ENCODE measurements at regions not wholly inside any gene's neighbourhood (a gene's known extent, or its start where the extent isn't known, plus 50 kb on each side); places are given as distances from the start of the nearest gene placed in this dataset.
"Not testable (repeated sequence)": the region's sequence is repeated elsewhere in the genome, so short reads cannot be mapped to it uniquely, and the experiment has no call there.

DNA sequence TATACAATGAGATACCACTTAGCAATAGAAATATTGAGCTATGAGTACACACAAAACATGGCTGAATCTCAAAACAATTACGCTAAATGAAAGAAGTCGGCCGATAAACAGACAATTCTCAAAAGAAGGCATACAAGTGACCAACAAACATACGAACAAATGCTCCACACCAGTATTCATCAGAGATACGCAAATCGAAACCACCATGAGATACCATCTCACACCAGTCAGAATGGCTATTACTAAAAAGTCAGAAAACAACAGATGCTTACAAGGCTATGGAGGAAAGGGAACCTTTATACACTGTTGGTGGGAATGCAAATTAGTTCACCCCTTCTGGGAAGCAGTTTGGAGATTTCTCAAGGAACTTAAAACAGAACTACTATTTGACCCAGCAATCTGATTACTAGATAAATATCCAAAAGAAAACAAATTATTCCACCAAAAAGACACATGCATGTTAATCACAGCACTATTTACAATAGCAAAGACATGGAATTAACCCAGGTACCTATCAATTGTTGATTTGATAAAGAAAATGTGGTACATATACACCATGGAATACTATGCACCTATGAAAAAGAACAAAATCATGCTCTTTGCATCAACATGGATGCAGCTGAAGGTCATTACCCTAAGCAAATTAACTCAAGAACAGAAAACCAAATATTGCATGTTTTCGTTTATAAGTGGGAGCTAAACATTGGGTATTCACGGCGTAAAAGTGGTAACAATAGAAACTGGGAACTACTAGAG, 90.9 kb upstream of the GRAMD1B start:
- DNase-seq, result no peak

DNA sequence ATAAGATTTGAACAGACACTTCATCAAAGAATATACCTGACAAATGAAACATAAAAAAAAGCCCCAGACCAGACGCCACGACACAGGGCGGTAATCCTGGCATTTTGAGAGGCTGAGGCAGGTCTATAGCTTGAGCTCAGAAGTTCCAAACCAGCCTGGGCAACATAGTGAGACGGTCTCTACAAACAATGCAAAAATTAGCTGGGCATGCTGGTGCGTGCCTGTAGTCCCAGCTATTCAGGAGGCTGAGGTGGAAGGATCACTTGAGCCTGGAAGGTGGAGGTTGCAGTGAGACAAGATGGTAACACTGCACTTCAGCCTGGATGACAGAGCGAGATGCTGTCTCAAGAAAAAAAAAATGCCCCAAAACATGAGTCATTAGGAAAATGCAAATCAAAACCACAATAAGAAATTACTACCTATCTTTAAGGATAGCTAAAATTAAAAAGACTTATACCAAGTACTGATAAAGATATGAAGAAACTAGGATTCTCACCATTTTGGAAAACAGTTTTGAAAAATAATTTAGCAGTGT, 91.7 kb upstream of the GRAMD1B start:
- no peak for DNase-seq

DNA sequence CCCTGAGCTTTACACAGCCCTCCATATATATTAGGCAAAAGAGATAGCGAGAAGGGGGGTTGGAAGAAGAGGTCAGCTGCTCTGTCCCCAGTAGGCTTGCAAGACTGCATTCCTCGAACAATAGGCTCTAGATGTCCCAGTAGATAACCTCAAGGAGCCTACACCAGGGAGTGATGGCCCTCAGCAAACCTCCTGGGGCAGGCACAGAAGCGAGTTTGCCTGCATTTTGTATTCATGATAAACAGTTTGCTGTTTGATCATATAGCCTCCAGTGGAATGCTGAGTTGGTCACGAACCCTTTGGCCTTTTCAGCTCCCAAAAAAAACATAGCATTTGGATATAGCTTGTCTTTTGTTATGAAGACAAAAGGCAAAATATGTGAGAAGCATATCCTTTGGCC, 95.1 kb upstream of the GRAMD1B start:
- DNase-seq, result no peak

- DNase-seq, result not testable (repeated sequence)
These were observed 97.5 kb upstream of the GRAMD1B start for GRCh38 chr11:123332577-123332976.

DNA sequence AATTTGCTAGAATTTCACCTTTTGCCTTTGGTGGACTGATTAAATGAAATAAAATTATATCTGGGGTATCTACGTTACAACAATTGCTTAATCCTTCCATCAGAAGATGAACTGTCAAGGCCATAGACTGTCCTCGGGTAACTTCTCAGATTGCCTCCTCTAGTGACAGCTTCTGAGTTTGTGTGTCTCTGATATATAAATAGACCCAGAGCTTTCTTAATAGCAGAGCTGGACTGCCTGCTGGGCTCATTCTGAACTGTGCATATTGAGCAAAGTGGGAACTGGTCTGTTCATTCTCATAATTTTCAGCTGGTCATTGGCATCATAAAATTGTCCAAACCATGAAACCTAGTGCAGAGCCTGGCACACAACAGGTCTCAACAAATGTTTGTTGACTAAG, 99.1 kb upstream of the GRAMD1B start:
- no peak for DNase-seq

DNA sequence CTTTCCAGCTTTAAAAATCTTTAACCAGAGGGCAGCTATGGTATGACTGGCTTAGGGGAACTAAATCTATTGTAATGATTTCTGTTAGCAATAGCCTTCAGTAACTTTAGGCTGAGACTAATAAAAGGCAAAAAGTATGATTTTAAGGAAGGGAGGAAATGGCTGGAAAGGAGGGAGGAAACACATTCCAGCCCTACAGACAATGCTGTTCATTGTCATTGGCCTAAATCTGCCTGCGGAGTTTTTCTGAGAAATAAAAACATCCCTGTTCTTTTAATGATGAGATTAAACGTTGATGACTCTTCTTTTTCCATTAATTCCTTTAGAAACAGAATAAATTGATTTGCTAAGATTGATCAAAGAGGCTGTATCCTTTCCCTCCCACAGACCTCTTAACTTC, 99.6 kb upstream of the GRAMD1B start:
- no peak for DNase-seq

DNA sequence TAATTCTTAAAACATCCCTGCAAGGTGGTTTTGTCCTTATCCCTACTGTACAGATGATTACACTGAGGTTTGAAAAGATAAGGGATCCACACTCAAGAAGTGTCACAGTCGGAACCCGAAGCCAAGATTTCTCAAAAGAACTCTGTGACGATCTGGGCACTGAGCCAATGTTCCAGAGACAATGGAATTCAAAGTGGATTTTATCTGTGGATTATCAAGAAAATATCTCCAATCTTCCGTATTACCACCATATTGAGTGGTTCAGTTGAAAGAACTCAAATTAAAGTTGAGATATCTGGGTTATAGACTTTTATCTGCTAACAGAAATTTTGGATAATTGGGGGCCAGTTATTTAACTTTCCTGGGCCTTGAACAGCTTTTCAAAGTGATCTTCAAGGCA, 100.0 kb upstream of the GRAMD1B start:
- no peak for DNase-seq

DNA sequence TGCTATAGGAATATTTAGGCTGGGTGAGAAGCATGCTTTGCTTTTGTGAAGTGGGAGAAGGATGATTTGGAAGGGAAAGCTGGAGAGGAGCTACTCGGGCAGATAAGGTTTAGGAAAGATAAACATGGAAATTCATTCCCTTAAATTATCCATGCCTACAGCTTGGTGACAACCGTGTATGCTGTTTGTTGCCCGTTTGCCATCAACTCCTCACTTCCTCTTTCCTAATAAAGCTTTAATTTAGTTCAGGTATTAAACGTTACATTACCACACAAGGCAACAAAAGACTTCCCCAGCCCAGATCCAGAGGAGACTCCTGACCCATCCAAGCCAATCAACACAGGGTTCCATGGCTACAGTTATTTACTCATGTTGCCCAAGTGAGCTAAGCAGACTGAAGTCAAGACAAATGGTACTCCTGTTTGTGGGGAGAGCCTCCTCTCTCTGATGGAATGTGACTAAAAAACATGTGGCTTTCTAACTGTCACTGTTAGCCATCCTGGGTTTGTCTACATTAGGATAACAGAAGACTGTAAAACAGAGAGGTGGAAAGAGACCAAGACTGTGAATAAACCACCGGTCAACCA, 101.7 kb upstream of the GRAMD1B start:
- no peak for DNase-seq

GRCh38 chr11:123325533-123325932, 104.5 kb upstream of the GRAMD1B start:
- DNase-seq, result no peak

DNA sequence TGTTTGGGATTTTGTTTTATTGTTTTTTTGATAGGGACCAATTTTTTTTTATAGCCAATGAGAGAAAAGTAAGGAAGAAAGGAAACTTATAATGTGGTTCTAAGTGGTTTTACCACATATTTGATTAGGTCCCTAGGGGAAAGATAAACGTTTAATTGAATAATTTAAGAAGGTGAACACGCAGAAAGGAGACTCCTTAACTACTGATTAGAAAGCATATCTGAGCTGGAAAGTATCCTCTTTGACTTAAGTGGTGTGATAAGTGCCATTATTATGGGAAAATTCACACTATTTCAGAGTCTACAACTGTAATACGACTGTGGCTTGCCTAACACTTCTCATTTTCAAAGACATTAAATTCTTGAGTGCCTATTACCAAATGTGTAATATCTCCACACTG, 106.5 kb upstream of the GRAMD1B start:
- DNase-seq, result no peak

DNA sequence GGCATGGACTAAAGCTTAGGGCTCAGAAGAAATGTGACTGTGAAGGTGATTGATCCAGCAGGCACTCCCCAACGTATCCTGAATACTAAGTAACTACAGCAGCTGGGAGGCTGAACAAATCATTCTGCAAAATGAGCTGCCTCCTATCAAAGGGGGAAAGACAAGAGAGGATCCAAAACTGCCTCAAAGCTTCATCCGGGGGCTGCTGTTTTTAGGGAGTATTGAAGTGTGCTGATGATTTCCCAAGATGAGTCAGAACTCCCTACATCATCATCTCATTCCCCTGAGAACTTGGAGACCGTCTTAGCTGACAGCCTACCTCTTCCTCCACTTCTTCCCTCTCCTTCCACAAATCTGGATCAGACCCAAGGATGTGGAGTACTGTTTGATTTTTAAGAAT, 108.4 kb upstream of the GRAMD1B start:
- DNase-seq, result no peak

- no peak for DNase-seq
These were observed 111.4 kb upstream of the GRAMD1B start for GRCh38 chr11:123318623-123319022.

GRCh38 chr11:123318132-123318531, 111.9 kb upstream of the GRAMD1B start:
- not testable (repeated sequence) for DNase-seq

DNA sequence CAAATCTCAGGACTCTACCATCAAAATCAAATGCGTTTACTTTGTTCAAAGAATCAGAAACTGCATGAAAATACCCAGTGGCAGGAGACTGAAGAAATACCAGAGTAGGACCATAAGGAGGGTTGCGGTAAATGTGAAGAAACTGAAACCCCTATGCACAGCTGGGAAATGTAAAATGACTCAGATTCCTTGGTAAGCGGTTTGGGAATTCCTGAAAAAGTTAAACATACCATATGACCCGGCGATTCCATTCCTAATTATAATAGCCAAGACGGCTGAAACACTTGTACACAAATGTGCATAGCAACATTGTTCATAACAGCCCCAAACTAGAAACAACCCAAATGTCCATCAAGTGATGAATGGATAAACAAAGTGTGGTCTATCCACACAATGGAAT, 114.1 kb upstream of the GRAMD1B start:
- no peak for DNase-seq

- no peak for DNase-seq
These were observed 115.1 kb upstream of the GRAMD1B start for GRCh38 chr11:123314972-123315371.

GRCh38 chr11:123313262-123313661, 116.8 kb upstream of the GRAMD1B start:
- DNase-seq, result no peak

GRCh38 chr11:123308077-123308476, 113.0 kb upstream of the CLMP start:
- peak; percentile 54 for DNase-seq

DNA sequence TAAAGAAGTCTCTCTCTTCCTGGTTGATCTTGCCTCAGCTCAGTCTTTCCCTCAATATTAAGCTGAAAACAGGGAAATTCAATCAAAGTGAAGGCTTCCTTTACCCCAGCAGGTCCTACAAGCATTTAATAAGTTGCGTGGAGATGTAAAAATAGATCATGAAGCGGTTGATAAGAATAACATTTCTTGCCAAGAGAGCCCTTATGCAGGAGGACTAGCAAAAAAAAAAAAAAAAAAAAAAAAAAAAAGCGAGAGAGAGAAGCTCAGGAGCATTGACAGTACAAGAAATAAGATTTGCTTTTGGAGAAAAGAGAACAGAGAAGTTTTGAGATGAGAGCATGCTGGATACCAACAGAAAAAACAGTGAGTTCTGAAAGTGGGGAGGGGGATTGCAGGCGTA, 112.2 kb upstream of the CLMP start:
- DNase-seq, result no peak

GRCh38 chr11:123306531-123306930, 111.5 kb upstream of the CLMP start:
- no peak for DNase-seq

DNA sequence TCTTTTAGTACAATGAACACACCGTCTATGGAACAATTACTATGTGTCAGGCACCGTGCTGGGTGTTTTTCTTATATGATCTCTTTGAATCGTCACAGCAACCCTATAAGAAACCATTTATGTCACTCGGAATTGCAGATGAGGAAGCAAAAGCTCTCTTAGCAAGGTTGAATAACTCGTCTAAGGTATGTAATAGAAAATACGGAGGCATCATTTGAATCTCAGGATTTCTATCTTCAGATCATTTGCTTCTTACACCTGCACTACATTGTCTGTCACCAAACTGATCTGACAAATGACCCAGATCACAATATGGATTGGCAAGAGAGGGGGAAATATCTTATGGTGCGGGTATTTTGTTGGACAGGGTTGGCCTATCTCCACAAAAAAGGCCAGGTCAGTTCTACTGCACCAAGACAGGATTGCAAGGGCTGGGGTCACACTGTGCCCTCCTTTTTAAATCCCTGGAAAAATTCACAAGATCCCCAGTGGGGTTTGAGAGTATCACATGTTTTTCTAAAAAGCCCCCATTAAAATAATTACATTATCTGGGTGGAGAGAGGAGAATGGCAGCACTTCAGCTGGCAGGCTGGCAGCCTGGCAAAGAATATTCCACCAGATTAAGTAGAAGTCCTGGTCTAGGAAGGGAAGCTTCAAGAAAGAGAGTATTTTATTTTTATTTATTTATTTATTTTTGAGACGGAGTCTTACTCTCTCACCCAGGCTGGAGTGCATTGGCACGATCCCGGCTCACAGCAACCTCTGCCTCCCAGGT, 110.7 kb upstream of the CLMP start:
- no peak for DNase-seq

GRCh38 chr11:123304828-123305466, 109.9 kb upstream of the CLMP start:
- no peak for DNase-seq

GRCh38 chr11:123303924-123304323, 108.9 kb upstream of the CLMP start:
- DNase-seq, result no peak

GRCh38 chr11:123302751-123303195, 107.7 kb upstream of the CLMP start:
- DNase-seq, result no peak
